GM19238 (cell line): ENCODE measurements at regions not wholly inside any gene's neighbourhood (a gene's known extent, or its start where the extent isn't known, plus 50 kb on each side); places are given as distances from the start of the nearest gene placed in this dataset.

Experiments used
- DNase-seq: peaks from one replicate; pipeline ENCODE4 v3.0.0; 2011; ENCODE audit warnings: low spot score; ENCODE audit not compliant: insufficient read length

- DNase-seq = no peak
Observed at GRCh38 chr3:94686208-94686607, 623.3 kb downstream of the NSUN3 start.

- no peak for DNase-seq
Observed at GRCh38 chr3:94693997-94694640, 631.3 kb downstream of the NSUN3 start.

- no peak for DNase-seq
Observed at GRCh38 chr3:94694894-94695293, 632.0 kb downstream of the NSUN3 start.

- DNase-seq = no peak
Observed at GRCh38 chr3:94704467-94704866, 641.6 kb downstream of the NSUN3 start.

- no peak for DNase-seq
Observed at GRCh38 chr3:94709249-94709902, 646.5 kb downstream of the NSUN3 start.

GRCh38 chr3:94714194-94714593 is 651.3 kb downstream of the NSUN3 start:
- no peak for DNase-seq

GRCh38 chr3:94716326-94717018 is 653.6 kb downstream of the NSUN3 start:
- no peak for DNase-seq

GRCh38 chr3:94734206-94734605 is 671.3 kb downstream of the NSUN3 start:
- no peak for DNase-seq

- no peak for DNase-seq
Observed at GRCh38 chr3:94735354-94735753, 672.5 kb downstream of the NSUN3 start.

GRCh38 chr3:94737116-94737515 is 674.3 kb downstream of the NSUN3 start:
- DNase-seq = no peak

GRCh38 chr3:94739420-94739819 is 676.6 kb downstream of the NSUN3 start:
- no peak for DNase-seq

GRCh38 chr3:94758751-94759150 is 695.9 kb downstream of the NSUN3 start:
- DNase-seq = no peak

- no peak for DNase-seq
Observed at GRCh38 chr3:94772402-94772801, 709.5 kb downstream of the NSUN3 start.

- DNase-seq = no peak
Observed at GRCh38 chr3:94775746-94776145, 712.9 kb downstream of the NSUN3 start.

GRCh38 chr3:94776401-94776915 is 713.6 kb downstream of the NSUN3 start:
- no peak for DNase-seq

GRCh38 chr3:94778289-94778688 is 715.4 kb downstream of the NSUN3 start:
- no peak for DNase-seq

GRCh38 chr3:94778814-94779494 is 716.1 kb downstream of the NSUN3 start:
- DNase-seq = no peak

- DNase-seq = no peak
Observed at GRCh38 chr3:94779699-94780098, 716.8 kb downstream of the NSUN3 start.

GRCh38 chr3:94784274-94784673 is 721.4 kb downstream of the NSUN3 start:
- DNase-seq = no peak

- no peak for DNase-seq
Observed at GRCh38 chr3:94787066-94787465, 724.2 kb downstream of the NSUN3 start.

GRCh38 chr3:94787734-94788270 is 724.9 kb downstream of the NSUN3 start:
- no peak for DNase-seq

- DNase-seq = no peak
Observed at GRCh38 chr3:94794563-94794962, 731.7 kb downstream of the NSUN3 start.
